ENCODE measurements at regions not wholly inside any gene's neighbourhood (a gene's known extent, or its start where the extent isn't known, plus 50 kb on each side); places are given as distances from the start of the nearest gene placed in this dataset.

DNA sequence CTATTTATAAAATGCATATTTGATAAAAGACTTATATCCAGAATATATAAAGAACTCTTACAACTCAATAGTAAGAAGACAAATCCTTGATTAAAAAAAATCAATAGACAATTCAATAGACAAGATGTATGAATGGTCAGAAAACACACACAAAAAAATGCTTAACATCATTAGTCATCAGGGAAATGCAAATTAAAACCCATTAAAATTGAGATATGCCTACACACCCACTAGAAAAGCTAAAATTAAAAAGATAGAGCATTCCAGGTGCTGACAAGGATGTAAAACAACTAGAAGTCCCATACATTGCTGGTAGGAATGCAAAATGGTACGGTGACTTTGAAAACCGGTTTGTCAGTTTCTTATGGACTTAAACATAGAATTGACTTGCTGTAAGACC is 127.1 kb downstream of the TFAP2B start:
- Histone ChIP-seq H3K9me3 (ENCODE audit: control insufficient read depth in 4 of 4, insufficient read depth in 3 of 4, low read length in 3 of 4) (no peaks in the 10 kb centered on the region), H3K27me3 (ENCODE audit: control insufficient read depth in 3 of 3, insufficient read depth in 3 of 3, low read length in 2 of 3) (no peaks in the 10 kb centered on the region), H3K9ac (ENCODE audit: insufficient read depth in 1 of 2, low read length in 2 of 2) (no peak overlapping the region), H3K27ac (ENCODE audit: low read depth in 1 of 2, low read length in 1 of 2) (no peak overlapping the region), H3K4me1 (ENCODE audit: control insufficient read depth in 5 of 5, insufficient read depth in 5 of 5, low read length in 5 of 5) (no peaks in the 10 kb centered on the region), H3K4me3 (no peak overlapping the region), H3K36me3 (ENCODE audit: control insufficient read depth in 4 of 4, insufficient read depth in 4 of 4, low read length in 4 of 4) (no peaks in the 10 kb centered on the region)
- 92 to 96% methylated on average over 2 of the region's 2 CpGs for WGBS, 2 donors
- TF ChIP-seq, protein P1, sequence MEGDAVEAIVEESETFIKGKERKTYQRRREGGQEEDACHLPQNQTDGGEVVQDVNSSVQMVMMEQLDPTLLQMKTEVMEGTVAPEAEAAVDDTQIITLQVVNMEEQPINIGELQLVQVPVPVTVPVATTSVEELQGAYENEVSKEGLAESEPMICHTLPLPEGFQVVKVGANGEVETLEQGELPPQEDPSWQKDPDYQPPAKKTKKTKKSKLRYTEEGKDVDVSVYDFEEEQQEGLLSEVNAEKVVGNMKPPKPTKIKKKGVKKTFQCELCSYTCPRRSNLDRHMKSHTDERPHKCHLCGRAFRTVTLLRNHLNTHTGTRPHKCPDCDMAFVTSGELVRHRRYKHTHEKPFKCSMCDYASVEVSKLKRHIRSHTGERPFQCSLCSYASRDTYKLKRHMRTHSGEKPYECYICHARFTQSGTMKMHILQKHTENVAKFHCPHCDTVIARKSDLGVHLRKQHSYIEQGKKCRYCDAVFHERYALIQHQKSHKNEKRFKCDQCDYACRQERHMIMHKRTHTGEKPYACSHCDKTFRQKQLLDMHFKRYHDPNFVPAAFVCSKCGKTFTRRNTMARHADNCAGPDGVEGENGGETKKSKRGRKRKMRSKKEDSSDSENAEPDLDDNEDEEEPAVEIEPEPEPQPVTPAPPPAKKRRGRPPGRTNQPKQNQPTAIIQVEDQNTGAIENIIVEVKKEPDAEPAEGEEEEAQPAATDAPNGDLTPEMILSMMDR (IDR thresholded peaks at IDR 0.05; ENCODE audit: control extremely low read depth, extremely low read depth): no peak
- DNase-seq (no peak), ATAC-seq (ENCODE audit: insufficient read depth, low FRiP score) (no peak)

DNA sequence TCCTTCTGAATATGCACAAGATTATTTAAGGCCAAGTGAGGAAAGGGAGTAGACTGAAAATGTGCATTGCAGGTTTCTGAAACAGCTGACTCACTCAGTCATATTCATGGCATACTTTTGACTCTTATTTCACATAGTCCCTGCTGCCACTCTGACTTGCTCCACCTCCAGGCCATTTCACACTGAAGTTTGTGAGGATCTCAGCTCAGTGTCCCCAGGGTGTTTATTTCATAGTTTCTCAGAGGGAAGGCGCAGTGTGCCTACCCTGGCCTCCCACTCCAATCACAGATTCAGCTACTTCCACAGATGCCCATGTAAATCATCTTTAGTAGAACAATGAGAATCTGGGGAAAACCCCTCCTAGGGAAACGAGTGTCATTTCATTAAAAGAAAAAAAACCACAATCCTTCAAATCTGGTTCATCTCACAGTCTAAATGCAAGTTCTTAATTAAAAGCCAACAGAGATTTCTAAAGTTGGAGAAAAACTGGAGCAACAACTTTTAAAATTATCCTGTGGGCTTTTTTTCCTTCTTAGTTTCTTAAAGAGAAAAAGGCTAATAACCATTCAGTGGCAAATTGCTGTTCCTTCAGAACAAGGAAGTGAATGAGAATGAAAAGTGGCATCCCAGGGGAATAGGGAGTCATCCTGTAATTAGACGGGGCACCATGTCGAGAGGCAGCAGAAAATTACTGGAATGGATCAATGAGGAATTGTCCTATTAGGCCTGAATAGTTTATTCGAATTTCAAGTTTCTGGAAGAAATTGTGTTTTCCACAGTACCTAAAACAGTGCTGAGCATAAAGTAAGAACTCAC is 133.6 kb downstream of the TFAP2B start:
- H3K27me3 ChIP-seq (ENCODE audit: control insufficient read depth in 3 of 3, insufficient read depth in 3 of 3, low read length in 2 of 3): no peaks in the 10 kb centered on the region
- H3K27ac ChIP-seq (ENCODE audit: low read depth in 1 of 2, low read length in 1 of 2): no peak overlapping the region
- TF ChIP-seq, protein P1 (IDR thresholded peaks at IDR 0.05; ENCODE audit: control extremely low read depth, extremely low read depth): no peak
- 72 to 80% methylated on average over 5 of the region's 5 CpGs for WGBS, 2 donors
- DNase-seq (no peak), ATAC-seq (ENCODE audit: insufficient read depth, low FRiP score) (no peak)
- H3K4me1 ChIP-seq (ENCODE audit: control insufficient read depth in 5 of 5, insufficient read depth in 5 of 5, low read length in 5 of 5): no peaks in the 10 kb centered on the region
- no peak overlapping the region for H3K4me3 ChIP-seq
- no peaks in the 10 kb centered on the region for H3K9me3 ChIP-seq (ENCODE audit: control insufficient read depth in 4 of 4, insufficient read depth in 3 of 4, low read length in 3 of 4)
- H3K36me3 ChIP-seq (ENCODE audit: control insufficient read depth in 4 of 4, insufficient read depth in 4 of 4, low read length in 4 of 4): no peaks in the 10 kb centered on the region
- H3K9ac ChIP-seq (ENCODE audit: insufficient read depth in 1 of 2, low read length in 2 of 2): no peak overlapping the region

DNA sequence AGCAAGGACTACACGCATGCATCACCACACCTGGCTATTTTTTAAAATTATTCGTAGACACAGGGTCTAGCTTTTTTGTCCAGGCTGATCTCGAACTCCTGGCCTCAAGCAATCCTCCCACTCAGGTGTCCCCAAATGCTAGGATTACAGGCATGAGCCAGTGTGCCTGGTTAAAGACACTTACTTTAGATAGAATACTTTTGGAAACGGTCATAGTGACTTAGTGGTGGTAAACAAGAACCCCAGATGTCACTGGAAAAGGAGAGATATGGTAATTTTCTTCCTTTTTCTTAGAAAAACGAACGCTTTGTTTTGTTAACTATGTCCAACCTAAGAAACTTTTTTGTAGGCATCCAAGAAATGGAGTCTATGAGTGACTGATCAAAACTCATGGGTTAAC is 137.3 kb downstream of the TFAP2B start:
- TF ChIP-seq, protein P1 (IDR thresholded peaks at IDR 0.05; ENCODE audit: control extremely low read depth, extremely low read depth): no peak
- Histone ChIP-seq H3K27ac (ENCODE audit: low read depth in 1 of 2, low read length in 1 of 2) (no peak overlapping the region), H3K27me3 (ENCODE audit: control insufficient read depth in 3 of 3, insufficient read depth in 3 of 3, low read length in 2 of 3) (peaks cover 0 to 2% (median 0%) of the 10 kb centered on the region in 3 donors), H3K36me3 (ENCODE audit: control insufficient read depth in 4 of 4, insufficient read depth in 4 of 4, low read length in 4 of 4) (no peaks in the 10 kb centered on the region), H3K9ac (ENCODE audit: insufficient read depth in 1 of 2, low read length in 2 of 2) (no peak overlapping the region), H3K4me3 (no peak overlapping the region), H3K9me3 (ENCODE audit: control insufficient read depth in 4 of 4, insufficient read depth in 3 of 4, low read length in 3 of 4) (no peaks in the 10 kb centered on the region), H3K4me1 (ENCODE audit: control insufficient read depth in 5 of 5, insufficient read depth in 5 of 5, low read length in 5 of 5) (no peaks in the 10 kb centered on the region)
- 86 to 96% methylated on average over 6 of the region's 6 CpGs for WGBS, 2 donors
- DNase-seq: no peak
- no peak for ATAC-seq (ENCODE audit: insufficient read depth, low FRiP score)
